ENCODE measurements at regions not wholly inside any gene's neighbourhood (a gene's known extent, or its start where the extent isn't known, plus 50 kb on each side); places are given as distances from the start of the nearest gene placed in this dataset.

- TF ChIP-seq POLR2A (IDR thresholded peaks at IDR 0.05; ENCODE audit: low read length) (no peak), GATA1 (IDR thresholded peaks at IDR 0.05; ENCODE audit: low read depth, low read length) (no peak)
Measured at GRCh38 chr16:87171723-87172122, 145.5 kb downstream of the C16orf95 start.

Measured in erythroblast (primary cell).